Activated T-cell treated with anti-CD3 and anti-CD28 coated beads, Interleukin-2, amount 50 U/mL, for 4 hours (primary cell): ENCODE measurements at regions not wholly inside any gene's neighbourhood (a gene's known extent, or its start where the extent isn't known, plus 50 kb on each side); places are given as distances from the start of the nearest gene placed in this dataset.

ENCODE experiments used
- ATAC-seq, 2 donors: fragments of 200-7000 bp; cut with Tn5 transposase; one replicate each; pipeline ENCODE4 v1.10.0; 2021
- DNase-seq: peaks from one replicate; pipeline ENCODE4 v3.0.0-alpha.2; 2020
- H3K27me3 Mint-ChIP-seq: one replicate; pipeline ENCODE4 v1.8.0; 2021; ENCODE audit warnings: low read depth, mixed read lengths
- H3K36me3 Mint-ChIP-seq: one replicate; pipeline ENCODE4 v1.8.0; 2022; ENCODE audit warnings: mixed read lengths; ENCODE audit not compliant: insufficient read depth
- H3K4me1 Mint-ChIP-seq: one replicate; pipeline ENCODE4 v1.8.0; 2021; ENCODE audit warnings: low read depth, mixed read lengths
- H3K4me3 Mint-ChIP-seq: one replicate; pipeline ENCODE4 v1.8.0; 2021; ENCODE audit warnings: mild to moderate bottlenecking, moderate library complexity, mixed read lengths
- H3K9me3 Mint-ChIP-seq: one replicate; pipeline ENCODE4 v1.8.0; 2021; ENCODE audit warnings: mixed read lengths

DNA sequence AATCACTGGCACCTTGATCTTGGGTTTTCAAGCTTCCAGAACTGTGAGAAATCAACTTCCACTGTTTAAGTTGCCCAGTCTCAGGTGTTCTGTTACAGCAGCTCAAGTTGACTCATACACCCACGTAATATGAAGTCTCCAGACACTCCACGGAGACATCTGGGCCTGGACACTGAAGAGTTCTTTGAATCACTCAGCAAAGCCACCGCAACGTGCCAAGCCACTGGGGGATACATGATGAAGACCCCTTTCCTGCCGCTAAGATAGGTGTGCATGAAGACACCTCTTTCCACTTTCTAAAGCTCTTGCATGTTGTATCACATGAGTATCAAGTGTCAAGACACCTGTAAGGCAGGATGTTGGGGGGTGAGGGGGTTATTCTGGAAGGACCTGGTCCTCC lies 311.7 kb upstream of the RTL1 start:
- H3K36me3 Mint-ChIP-seq: no peaks in the 10 kb centered on the region
- no peak overlapping the region for H3K4me3 Mint-ChIP-seq
- H3K4me1 Mint-ChIP-seq: no peaks in the 10 kb centered on the region
- H3K9me3 Mint-ChIP-seq: peaks cover 19% of the 10 kb centered on the region
- H3K27me3 Mint-ChIP-seq: no peaks in the 10 kb centered on the region
- no peak for DNase-seq
- no peak for ATAC-seq

- H3K4me1 Mint-ChIP-seq: no peaks in the 10 kb centered on the region
- no peaks in the 10 kb centered on the region for H3K36me3 Mint-ChIP-seq
- no peaks in the 10 kb centered on the region for H3K27me3 Mint-ChIP-seq
- peaks cover 14% of the 10 kb centered on the region for H3K9me3 Mint-ChIP-seq
- H3K4me3 Mint-ChIP-seq: no peak overlapping the region
- DNase-seq: no peak
- ATAC-seq: no peak
Observed at GRCh38 chr14:101215927-101216326, 312.4 kb upstream of the RTL1 start.

- no peak overlapping the region for H3K4me3 Mint-ChIP-seq
- ATAC-seq (no peak), DNase-seq (no peak)
- H3K4me1 Mint-ChIP-seq: no peaks in the 10 kb centered on the region
- no peaks in the 10 kb centered on the region for H3K27me3 Mint-ChIP-seq
- peaks cover 14% of the 10 kb centered on the region for H3K9me3 Mint-ChIP-seq
- H3K36me3 Mint-ChIP-seq: no peaks in the 10 kb centered on the region
Observed at GRCh38 chr14:101216366-101217079, 313.0 kb upstream of the RTL1 start.

GRCh38 chr14:101217080-101217463 lies 313.6 kb upstream of the RTL1 start:
- peaks cover 10% of the 10 kb centered on the region for H3K9me3 Mint-ChIP-seq
- H3K4me1 Mint-ChIP-seq: no peaks in the 10 kb centered on the region
- no peak for ATAC-seq
- no peaks in the 10 kb centered on the region for H3K27me3 Mint-ChIP-seq
- DNase-seq: no peak
- no peaks in the 10 kb centered on the region for H3K36me3 Mint-ChIP-seq
- H3K4me3 Mint-ChIP-seq: no peak overlapping the region

- Mint-ChIP-seq H3K4me3 (no peak overlapping the region), H3K27me3 (no peaks in the 10 kb centered on the region), H3K36me3 (no peaks in the 10 kb centered on the region), H3K4me1 (no peaks in the 10 kb centered on the region), H3K9me3 (peaks cover 8% of the 10 kb centered on the region)
- ATAC-seq: no peak
- DNase-seq: no peak
Observed at GRCh38 chr14:101217616-101218371, 314.3 kb upstream of the RTL1 start.

DNA sequence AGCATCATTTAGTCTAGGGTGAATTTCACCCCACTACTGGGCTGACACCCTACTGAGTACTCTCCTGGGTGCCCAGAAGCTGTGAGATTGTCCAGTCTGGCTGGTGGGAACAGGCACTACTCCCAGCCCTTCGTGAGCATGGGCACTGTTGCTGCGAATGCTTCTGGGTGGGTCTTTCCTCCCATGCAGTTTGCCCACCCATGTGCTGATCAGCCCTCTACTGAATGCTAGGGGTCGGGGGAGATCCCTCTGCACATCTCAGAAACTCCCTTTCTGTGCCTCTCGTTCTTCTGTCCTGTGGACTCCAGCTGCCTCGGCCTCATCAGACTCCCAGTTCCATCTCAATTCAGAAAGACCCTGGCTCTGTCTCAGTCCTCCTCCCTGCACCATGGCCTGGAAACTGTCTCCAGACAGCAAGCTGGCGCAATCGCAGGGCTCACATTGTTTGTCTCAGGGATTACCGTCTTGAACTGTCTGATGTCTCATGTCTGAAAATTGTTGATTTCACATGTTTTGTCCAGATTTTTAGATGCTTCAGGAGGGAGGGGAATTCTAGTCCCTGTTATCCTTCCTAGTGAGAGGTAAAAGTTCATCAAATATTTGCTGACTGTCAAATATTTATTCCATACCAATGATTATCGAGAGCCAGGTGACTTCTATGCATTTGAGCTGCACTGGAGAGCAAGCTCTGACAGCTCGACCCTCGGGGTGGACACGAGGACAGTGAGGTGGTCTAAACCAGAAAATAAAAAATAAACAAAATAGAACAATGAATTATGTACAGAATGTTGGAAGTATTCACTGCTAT lies 316.6 kb upstream of the RTL1 start:
- ATAC-seq (no peak), DNase-seq (no peak)
- Mint-ChIP-seq H3K27me3 (peaks cover 3% of the 10 kb centered on the region), H3K4me1 (no peaks in the 10 kb centered on the region), H3K4me3 (no peak overlapping the region), H3K9me3 (peaks cover 1% of the 10 kb centered on the region), H3K36me3 (no peaks in the 10 kb centered on the region)

DNA sequence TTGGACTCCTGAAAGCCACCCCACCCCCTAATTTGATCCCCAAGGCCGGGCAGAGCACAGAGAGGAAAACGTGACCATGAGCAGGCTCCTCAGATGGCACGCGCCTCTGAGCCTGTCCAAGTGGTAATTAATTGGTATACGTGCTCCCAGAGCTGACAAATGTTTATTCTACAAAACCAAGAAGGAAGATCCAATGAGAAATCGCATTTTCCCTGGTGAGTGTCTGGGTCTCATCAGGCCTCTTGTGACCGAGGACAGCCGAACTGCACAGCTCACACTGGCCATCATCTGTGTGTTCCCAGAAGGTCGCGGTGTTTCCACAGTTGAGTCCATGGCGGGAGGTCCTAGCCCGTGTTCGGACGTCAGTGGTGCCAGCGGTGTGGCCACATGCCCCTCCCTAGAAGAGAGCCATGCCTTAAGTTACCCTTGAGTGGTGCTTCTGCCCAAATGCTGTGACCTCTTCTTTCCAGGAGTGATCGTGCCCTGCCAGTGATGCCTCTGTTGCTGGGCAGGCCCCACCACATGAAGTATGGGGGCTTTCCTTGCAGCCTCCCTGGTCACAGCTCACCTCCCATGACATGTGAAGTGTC lies 317.5 kb upstream of the RTL1 start:
- H3K36me3 Mint-ChIP-seq: no peaks in the 10 kb centered on the region
- no peak overlapping the region for H3K4me3 Mint-ChIP-seq
- H3K4me1 Mint-ChIP-seq: no peaks in the 10 kb centered on the region
- H3K27me3 Mint-ChIP-seq: peaks cover 3% of the 10 kb centered on the region
- ATAC-seq: no peak
- DNase-seq: no peak
- H3K9me3 Mint-ChIP-seq: no peaks in the 10 kb centered on the region

- H3K36me3 Mint-ChIP-seq: no peaks in the 10 kb centered on the region
- H3K27me3 Mint-ChIP-seq: peaks cover 6% of the 10 kb centered on the region
- H3K9me3 Mint-ChIP-seq: no peaks in the 10 kb centered on the region
- no peaks in the 10 kb centered on the region for H3K4me1 Mint-ChIP-seq
- DNase-seq (no peak), ATAC-seq (no peak)
- no peak overlapping the region for H3K4me3 Mint-ChIP-seq
Observed at GRCh38 chr14:101221549-101222160, 318.1 kb upstream of the RTL1 start.

GRCh38 chr14:101222362-101223070 lies 319.0 kb upstream of the RTL1 start:
- H3K9me3 Mint-ChIP-seq: no peaks in the 10 kb centered on the region
- H3K4me3 Mint-ChIP-seq: no peak overlapping the region
- H3K4me1 Mint-ChIP-seq: no peaks in the 10 kb centered on the region
- no peak for ATAC-seq
- no peaks in the 10 kb centered on the region for H3K36me3 Mint-ChIP-seq
- H3K27me3 Mint-ChIP-seq: peaks cover 7% of the 10 kb centered on the region
- no peak for DNase-seq

DNA sequence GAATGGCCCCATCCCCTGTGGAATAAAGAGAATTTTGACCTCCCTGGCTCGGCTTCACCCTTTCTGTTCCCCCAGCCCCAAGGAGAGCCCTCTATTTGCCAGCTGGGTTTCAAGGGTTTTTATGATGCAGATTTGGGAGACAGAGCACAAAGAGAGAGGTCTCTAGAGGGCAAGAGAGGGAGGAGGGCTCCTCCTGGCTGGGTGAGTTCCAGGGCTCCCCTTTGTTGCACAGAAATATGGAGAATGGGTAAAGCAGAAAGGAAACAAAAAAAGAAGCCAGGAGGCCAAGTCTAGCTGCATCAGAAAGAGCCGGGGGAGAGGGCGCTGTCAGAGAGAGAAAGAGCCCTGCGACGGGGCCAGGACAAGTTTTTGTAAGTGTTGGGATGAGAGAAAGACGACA lies 319.6 kb upstream of the RTL1 start:
- ATAC-seq (no peak), DNase-seq (no peak)
- Mint-ChIP-seq H3K9me3 (no peaks in the 10 kb centered on the region), H3K4me3 (no peak overlapping the region), H3K27me3 (peaks cover 7% of the 10 kb centered on the region), H3K36me3 (no peaks in the 10 kb centered on the region), H3K4me1 (no peaks in the 10 kb centered on the region)

DNA sequence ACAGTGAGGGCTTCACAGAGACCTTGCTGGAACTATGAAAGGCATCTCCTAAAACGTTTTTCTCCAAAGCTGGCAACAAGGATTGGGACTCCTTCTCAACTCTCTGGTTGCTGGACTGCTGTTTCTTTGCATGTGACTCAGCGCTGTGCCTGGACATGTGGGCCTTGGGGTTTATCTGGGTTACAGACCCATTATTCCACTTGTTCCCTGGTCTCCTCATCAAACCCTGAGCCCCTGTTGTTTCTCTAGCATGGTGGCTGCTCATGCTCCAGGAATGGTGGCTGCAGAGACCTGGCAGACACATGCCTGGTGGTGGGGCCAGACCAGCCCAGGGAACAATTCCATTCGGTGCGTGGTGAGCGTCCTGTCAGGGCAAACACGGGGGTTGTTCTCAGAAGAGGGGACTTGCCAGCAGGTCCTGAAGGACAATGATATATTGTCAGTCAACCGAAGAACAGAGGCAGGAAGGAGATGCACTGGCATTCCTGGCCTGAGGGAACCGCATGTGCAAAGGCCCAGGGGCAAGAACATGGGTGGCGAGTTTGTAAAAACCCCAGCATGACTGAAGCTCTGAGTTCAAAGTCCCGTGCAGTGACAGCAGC lies 320.1 kb upstream of the RTL1 start:
- DNase-seq (no peak), ATAC-seq (no peak)
- Mint-ChIP-seq H3K9me3 (no peaks in the 10 kb centered on the region), H3K36me3 (no peaks in the 10 kb centered on the region), H3K4me1 (no peaks in the 10 kb centered on the region), H3K27me3 (peaks cover 7% of the 10 kb centered on the region), H3K4me3 (no peak overlapping the region)

DNA sequence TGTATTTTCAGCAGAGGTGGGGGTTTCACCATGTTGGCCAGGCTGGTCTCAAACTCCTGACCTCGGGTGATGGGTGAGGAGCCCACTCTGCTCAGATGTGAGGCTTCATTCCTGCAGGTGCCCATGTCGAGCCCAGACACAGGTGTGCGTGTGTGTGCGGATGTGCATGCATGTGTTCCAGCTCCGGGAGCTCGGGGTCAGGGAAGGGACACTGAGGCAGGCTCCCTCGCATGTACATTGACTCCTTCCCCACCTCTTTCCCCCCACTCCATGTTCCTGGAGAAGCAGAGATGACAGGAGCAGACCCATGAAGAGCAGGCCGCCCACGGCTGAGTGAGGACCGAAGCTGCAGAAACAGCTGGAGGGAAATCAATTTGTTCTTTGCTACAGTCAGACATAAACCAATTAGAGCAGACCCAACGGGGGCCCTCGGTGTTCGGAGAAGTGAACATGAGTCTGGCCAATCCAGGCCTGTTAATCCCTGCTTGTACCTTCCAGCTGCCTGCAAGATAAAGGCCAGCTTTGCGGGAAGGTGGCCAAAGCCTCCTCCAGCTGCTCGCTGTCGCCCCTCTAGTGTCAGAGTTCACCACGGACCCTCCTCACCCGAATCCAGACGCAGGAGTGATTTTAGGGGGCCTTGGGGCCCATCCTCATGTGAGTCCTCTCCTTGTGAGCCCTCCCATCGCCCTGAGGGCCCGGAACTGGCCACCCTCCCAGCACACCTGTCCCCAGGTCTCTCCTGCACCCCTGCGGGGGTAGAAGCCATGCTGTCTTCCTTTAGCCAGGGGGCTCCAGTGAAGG lies 321.0 kb upstream of the RTL1 start:
- H3K27me3 Mint-ChIP-seq: peaks cover 7% of the 10 kb centered on the region
- H3K9me3 Mint-ChIP-seq: no peaks in the 10 kb centered on the region
- H3K4me3 Mint-ChIP-seq: no peak overlapping the region
- H3K4me1 Mint-ChIP-seq: no peaks in the 10 kb centered on the region
- no peaks in the 10 kb centered on the region for H3K36me3 Mint-ChIP-seq
- DNase-seq (no peak), ATAC-seq (no peak)
